Nephron (organoid): ENCODE measurements at regions not wholly inside any gene's neighbourhood (a gene's known extent, or its start where the extent isn't known, plus 50 kb on each side); places are given as distances from the start of the nearest gene placed in this dataset.
"Not testable (repeated sequence)": the region's sequence is repeated elsewhere in the genome, so short reads cannot be mapped to it uniquely, and the experiment has no call there.

Experiments
- H3K27ac Mint-ChIP-seq, 3 experiments: 2 replicates each; pipeline ENCODE4 v1.8.0; 2020; ENCODE audit warnings: mixed read lengths in 3 of 3, mild to moderate bottlenecking in 2 of 3, moderate library complexity in 1 of 3
- H3K27me3 Mint-ChIP-seq: 2 replicates; pipeline ENCODE4 v1.8.0; 2021; ENCODE audit warnings: low read depth, mild to moderate bottlenecking, moderate library complexity, mixed read lengths
- H3K36me3 Mint-ChIP-seq: 2 replicates; pipeline ENCODE4 v1.8.0; 2020; ENCODE audit warnings: low read depth, mixed read lengths
- H3K4me1 Mint-ChIP-seq: 2 replicates; pipeline ENCODE4 v1.8.0; 2020; ENCODE audit warnings: mixed read lengths
- H3K4me3 Mint-ChIP-seq, 3 experiments: 2 replicates each; pipeline ENCODE4 v1.8.0; 2020; ENCODE audit warnings: mild to moderate bottlenecking in 3 of 3, mixed read lengths in 3 of 3, moderate library complexity in 2 of 3
- H3K9me3 Mint-ChIP-seq: 2 replicates; pipeline ENCODE4 v1.8.0; 2020; ENCODE audit warnings: mixed read lengths
- TF ChIP-seq, protein P1 (sequence below), 3 experiments: fragments of 200-600 bp; sonication (generic); IDR thresholded peaks; one replicate each; pipeline ENCODE4 v1.5.0; 2021; ENCODE audit warnings: antibody characterized with exemption in 3 of 3; ENCODE audit not compliant: unreplicated experiment in 3 of 3

DNA sequence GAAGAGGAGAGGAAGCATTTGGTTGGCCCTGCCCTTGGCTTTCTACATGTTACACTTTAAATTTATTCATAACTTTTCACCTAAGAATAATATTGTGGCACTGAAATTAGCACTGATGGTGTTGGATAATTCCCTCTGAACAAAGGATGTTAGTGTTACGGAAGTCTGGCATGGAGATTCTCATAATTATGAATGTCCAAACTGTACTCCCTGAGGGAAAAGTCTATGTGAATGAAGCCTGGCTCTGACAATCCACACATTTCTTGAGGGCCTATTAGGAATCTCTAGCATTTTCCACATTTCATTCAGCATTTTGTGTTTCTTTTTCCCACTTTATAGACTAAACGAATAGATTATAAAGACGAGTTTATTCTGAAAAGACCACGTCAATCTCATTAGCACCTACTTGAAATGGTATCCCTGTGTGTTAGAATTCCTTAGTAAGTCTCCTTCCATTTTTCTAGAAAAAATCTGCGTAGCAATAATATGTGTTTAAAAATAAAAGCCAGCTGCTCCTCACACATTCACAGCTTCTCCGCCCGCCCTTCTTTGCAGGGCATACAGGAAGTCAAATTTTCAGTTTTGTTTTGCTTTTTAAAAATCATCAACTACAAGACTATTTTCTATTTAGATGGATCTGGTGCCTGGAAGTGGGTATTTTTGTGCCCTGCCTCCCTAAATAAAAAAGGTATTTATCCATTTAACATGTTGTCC lies 131.8 kb upstream of the PALS2 start:
- Mint-ChIP-seq H3K27ac (no peak overlapping the region), H3K4me3 (no peak overlapping the region), H3K9me3 (no peaks in the 10 kb centered on the region), H3K27me3 (no peaks in the 10 kb centered on the region), H3K4me1 (peaks cover 6% of the 10 kb centered on the region), H3K36me3 (no peaks in the 10 kb centered on the region)
- TF ChIP-seq, protein P1, sequence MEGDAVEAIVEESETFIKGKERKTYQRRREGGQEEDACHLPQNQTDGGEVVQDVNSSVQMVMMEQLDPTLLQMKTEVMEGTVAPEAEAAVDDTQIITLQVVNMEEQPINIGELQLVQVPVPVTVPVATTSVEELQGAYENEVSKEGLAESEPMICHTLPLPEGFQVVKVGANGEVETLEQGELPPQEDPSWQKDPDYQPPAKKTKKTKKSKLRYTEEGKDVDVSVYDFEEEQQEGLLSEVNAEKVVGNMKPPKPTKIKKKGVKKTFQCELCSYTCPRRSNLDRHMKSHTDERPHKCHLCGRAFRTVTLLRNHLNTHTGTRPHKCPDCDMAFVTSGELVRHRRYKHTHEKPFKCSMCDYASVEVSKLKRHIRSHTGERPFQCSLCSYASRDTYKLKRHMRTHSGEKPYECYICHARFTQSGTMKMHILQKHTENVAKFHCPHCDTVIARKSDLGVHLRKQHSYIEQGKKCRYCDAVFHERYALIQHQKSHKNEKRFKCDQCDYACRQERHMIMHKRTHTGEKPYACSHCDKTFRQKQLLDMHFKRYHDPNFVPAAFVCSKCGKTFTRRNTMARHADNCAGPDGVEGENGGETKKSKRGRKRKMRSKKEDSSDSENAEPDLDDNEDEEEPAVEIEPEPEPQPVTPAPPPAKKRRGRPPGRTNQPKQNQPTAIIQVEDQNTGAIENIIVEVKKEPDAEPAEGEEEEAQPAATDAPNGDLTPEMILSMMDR (IDR thresholded peaks at IDR 0.05; ENCODE audit: unreplicated experiment in 3 of 3): no peak

DNA sequence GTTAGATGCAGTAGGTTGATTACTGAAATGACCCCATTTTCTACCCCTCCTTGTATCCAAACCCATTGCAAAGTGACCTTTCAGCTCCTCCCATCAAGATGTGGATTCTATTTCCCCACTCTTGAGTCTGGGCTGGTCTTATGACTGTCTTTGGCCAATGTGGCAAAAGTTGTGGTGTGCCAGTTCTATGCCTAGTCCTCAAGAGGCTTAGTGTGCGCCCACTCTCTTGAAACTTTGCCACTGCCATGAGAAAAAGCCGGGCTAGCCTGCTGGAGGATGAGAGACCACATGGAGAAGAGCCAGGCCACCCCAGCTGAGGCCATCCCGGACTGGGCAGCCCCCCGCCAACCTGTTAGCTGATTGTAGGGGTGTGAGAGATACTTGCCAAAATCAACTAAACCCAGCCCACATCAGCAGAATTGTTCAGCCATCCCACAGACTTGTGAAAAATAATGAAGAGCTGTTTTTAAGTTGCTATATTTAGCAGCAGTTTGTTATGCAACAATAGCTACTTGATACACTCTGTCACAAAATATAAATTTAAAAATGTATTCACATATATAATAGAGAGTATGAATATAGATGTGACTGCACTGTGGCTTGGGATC lies 131.0 kb upstream of the PALS2 start:
- Mint-ChIP-seq H3K4me3 (no peak overlapping the region), H3K9me3 (no peaks in the 10 kb centered on the region), H3K4me1 (peaks cover 6% of the 10 kb centered on the region), H3K27me3 (no peaks in the 10 kb centered on the region), H3K27ac (no peak overlapping the region), H3K36me3 (no peaks in the 10 kb centered on the region)
- TF ChIP-seq, protein P1 (IDR thresholded peaks at IDR 0.05; ENCODE audit: unreplicated experiment in 3 of 3): no peak

DNA sequence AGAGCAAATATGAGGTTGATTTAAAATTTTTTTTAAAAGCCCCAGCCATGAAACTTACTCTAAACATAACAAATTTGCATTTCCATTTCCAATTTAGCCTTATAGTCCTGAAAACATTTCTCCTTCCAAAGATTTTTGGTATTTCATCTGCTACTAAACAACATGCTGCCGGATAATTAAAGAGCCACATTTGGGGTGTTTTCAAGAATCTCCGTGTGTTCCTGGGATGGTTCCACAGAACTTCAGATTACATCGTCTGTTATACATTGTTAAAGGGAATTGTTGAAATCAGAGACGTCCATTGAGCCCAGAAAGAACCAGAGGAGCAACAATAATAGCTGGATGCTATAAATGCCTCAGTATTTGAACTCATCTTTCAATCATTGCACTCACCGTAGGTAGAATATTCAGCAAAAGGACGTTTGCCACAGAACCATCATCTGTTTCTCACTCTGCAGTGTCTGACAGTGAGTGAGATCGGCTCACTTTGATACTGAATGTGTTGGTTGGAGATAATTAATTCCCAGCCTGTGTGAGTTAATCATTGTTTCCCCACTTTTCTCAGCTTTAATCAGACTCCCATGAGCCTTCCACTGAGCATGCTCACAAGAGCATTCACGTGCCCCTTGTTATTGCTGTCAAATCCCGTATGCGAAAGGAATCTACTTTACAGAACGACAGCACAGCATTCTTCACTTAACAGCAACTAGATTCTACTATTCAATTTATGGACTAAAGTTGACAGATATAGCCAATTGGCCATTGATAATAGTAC lies 128.4 kb upstream of the PALS2 start:
- H3K4me3 Mint-ChIP-seq: no peak overlapping the region

DNA sequence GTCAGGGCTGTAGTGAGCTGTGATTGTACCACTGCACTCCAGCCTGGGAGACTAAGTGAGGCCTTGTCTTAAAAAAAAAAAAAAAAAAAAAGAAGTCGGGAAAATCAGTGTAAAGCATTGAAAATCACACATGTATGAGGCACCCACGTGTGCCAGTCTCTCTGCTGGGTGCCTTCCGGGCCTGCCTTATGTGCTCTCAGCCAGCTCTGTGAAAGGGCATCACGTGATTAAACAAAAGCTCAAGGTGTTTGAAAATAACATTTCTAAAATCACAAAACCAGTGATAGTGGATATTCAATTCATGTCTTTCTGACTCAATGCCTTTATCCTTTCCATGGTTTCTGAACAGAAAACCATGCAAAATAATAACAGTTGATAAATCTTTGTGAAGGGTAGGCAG lies 125.2 kb upstream of the PALS2 start:
- Mint-ChIP-seq H3K27ac (no peak overlapping the region), H3K27me3 (no peaks in the 10 kb centered on the region), H3K9me3 (no peaks in the 10 kb centered on the region), H3K36me3 (no peaks in the 10 kb centered on the region), H3K4me3 (no peak overlapping the region), H3K4me1 (no peaks in the 10 kb centered on the region)
- TF ChIP-seq, protein P1 (IDR thresholded peaks at IDR 0.05; ENCODE audit: unreplicated experiment in 3 of 3): no peak

More for the DNA sequence above, 128.4 kb upstream of the PALS2 start:
- Mint-ChIP-seq H3K27me3 (no peaks in the 10 kb centered on the region), H3K4me1 (peaks cover 6% of the 10 kb centered on the region), H3K36me3 (no peaks in the 10 kb centered on the region), H3K27ac (no peak overlapping the region), H3K9me3 (no peaks in the 10 kb centered on the region)
- TF ChIP-seq, protein P1 (IDR thresholded peaks at IDR 0.05; ENCODE audit: unreplicated experiment in 3 of 3): no peak

DNA sequence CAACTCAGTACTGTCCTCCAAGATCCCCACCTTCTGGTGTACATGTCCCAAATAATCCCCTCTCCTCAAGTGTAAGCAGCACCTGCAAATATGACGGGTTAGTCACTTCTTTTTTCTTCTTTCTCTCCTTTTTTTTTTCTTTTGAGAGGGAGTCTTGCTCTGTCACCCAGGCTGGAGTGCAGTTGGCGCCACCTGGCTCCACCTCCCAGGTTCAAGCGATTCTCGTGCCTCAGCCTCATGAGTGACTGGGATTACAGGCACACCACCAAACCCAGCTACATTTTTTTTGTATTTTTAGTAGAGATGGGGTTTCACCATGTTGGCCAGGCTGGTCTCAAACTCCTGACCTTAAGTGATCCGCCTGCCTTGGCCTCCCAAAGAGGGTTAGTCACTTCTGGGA lies 123.8 kb upstream of the PALS2 start:
- H3K27ac Mint-ChIP-seq, H3K27me3 Mint-ChIP-seq, H3K4me3 Mint-ChIP-seq, H3K36me3 Mint-ChIP-seq, H3K4me1 Mint-ChIP-seq, H3K9me3 Mint-ChIP-seq: not testable (repeated sequence)

DNA sequence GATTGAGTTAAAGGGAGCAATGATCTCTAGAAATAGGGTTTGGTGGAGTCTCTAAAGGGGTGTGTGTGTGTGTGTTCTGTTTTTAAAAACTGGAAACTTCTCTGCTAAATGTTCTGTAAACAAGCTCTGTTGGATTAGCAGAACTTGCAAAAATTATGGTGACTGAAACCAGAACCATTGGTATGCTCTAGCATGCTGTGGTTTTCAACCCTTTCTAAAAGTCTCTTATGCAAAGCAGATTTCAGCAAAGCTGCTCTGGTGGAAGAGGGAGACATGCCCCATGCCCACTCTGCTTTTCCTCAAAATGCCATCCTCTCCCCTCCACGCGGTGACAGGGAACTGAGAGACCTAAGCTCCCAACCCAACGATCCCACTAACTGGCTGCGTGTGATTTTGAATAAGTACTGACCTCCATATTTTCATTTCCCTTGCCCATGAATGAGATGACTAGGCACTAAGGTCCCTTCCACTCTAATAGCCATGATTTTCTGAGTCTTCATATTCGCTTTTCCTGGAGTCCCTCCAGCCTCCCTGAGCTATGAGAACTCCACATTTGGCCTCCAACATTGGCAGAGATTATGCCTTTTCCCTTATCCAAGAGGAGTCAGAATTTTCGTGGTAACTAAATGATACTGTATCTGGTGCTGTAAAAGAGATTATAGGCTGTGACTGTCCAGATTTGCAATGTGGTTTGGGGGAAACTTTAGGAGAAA lies 117.3 kb upstream of the PALS2 start:
- TF ChIP-seq, protein P1 (IDR thresholded peaks at IDR 0.05; ENCODE audit: unreplicated experiment in 3 of 3): no peak
- Mint-ChIP-seq H3K27ac (no peak overlapping the region), H3K27me3 (no peaks in the 10 kb centered on the region), H3K4me1 (peaks cover 8% of the 10 kb centered on the region), H3K36me3 (no peaks in the 10 kb centered on the region), H3K4me3 (no peak overlapping the region), H3K9me3 (no peaks in the 10 kb centered on the region)
